ENCODE measurements at regions not wholly inside any gene's neighbourhood (a gene's known extent, or its start where the extent isn't known, plus 50 kb on each side); places are given as distances from the start of the nearest gene placed in this dataset.
"Not testable (repeated sequence)": the region's sequence is repeated elsewhere in the genome, so short reads cannot be mapped to it uniquely, and the experiment has no call there.

DNA sequence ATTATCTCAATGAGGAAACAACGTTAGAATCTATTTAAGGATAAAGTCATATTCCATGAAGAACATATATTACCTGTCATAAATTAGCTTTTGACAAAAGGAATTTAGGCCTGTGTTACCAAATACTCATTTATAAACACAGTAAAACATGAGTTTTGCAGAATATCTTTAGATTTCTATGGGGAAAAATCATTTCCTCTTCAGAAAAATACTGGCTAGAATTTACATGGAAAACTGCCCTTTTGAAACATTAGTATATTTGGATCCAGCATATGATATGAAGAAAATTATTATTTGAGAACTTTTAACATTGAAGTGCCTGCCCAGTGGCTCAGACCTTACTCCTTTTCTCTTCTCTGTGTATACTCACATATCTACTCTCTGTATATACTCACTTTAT, 131.4 kb upstream of the NEIL3 start:
- no peak for DNase-seq (ENCODE audit: low read depth in 3 of 3, low spot score in 1 of 3)

DNA sequence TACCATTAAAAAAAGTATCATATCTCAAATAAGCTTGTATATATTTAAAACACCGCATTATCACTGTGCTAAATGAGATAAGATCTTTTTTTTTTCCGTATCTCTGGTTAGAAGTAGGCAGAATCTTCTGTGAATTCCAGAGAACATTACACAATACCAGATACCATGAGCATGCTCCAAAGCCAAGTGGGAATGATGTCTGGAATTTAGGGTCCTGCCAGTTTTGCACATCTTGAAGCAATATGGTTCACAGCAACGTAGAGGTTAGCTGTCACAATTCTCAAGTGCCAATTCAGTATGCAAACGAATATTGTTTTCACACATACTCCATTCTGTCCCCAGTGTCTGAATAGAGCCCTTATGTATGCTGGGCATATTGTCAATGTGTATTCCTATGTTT, 127.5 kb upstream of the NEIL3 start:
- no peak for DNase-seq (ENCODE audit: low read depth in 3 of 3, low spot score in 1 of 3)

DNA sequence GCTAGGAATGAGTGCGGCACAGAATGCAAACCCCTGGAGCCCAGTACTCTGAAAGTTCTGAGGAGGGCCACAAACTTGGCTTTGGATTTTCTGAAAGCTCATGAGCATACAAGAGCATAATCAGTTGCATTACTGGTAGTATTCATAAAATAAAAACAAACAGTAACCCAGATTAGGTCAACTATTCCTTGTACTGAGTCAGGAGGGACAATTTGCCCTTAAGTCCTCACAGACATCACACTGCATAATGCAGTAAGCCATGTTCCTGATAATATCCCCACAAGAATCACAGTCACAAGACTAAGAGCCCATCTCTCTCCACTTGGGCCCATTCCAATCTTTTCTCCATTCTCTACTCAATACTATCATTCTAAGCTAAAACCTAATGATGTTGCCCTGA, 126.9 kb upstream of the NEIL3 start:
- DNase-seq (ENCODE audit: low read depth in 3 of 3, low spot score in 1 of 3), result no peak

DNA sequence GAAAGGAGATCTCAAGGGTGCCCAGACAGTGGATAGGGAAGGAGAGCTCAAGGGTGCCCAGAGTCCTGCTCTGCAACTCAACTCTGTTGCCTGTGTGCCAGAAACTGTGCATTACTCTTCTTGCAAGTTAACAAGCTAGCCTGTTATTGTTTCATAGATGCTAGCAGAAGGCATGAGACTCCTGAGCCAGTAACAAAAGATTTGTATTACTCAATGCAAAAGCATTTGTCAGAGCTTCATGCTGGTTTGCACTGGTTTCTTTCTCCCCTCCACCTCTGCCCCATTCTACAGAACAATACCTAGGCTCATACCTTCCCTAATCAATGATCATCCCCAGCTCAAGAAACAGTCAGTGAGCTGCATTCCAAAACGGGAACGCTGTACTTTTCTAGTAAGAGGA, 124.5 kb upstream of the NEIL3 start:
- DNase-seq (ENCODE audit: low read depth in 3 of 3, low spot score in 1 of 3), result no peak

DNA sequence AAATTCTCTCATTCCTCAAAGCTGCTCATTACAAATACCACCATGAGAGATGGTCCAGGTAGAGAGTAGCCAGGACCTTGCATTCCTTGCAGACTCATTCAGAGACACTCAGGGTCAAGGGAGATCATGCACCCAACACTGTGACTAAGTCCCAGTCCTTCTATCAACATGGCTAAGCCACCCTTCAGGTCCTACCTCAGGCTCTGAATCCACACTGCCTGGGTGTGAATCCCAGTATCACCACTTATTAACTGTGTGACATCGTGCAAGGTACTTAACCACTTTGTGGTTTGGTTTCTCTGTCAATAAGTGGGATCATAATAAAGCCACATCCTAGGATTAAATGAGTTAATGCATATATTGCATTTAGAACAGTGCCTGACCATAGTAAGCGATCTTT, 124.1 kb upstream of the NEIL3 start:
- no peak for DNase-seq (ENCODE audit: low read depth in 3 of 3, low spot score in 1 of 3)

DNA sequence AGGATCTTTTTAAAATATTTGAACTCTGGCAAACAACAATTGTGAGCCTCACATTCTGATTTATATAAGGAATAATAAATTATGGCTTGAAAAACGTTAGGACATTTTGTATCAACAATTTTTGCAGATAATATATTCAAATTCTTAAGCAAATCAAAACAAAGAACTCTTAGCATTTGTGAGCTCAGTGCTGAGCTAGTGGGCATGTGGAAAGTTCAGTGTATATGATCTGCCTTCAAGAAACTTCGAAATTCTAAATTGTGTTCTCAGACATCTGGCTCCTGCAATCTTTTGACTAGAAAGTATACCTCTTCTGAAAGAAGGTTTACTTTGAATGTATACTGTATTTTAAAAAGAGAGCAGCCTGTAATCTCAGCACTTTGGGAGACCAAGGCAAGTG, 122.3 kb upstream of the NEIL3 start:
- no peak for DNase-seq (ENCODE audit: low read depth in 3 of 3, low spot score in 1 of 3)

DNA sequence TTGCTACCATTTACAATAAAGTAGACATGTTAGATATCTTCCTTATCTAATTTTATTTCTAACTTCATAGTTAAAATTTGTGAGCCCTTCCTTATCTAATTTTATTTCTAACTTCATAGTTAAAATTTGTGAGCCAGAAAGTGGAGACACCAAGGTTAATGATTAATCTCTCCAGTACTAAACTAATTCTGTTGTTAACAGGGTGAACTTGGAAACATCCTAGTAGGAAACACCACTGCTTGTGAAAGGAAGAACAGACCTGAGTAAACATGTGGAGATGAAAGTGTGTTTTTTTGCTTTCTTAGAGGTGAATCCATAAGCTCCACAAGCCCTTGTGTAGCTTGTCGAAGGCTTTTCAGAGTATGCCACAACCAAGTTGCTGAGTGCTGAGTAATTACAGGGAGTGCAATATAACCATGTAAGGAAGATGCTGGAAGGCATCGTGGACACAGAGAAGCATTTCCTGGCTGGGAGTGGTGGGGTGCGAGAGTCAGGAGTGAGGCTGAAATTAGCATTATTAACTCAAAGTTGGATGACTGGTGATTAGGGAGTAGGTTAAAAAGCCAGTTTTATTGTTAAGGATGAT, 118.6 kb upstream of the NEIL3 start:
- DNase-seq (ENCODE audit: low read depth in 3 of 3, low spot score in 1 of 3), result no peak

DNA sequence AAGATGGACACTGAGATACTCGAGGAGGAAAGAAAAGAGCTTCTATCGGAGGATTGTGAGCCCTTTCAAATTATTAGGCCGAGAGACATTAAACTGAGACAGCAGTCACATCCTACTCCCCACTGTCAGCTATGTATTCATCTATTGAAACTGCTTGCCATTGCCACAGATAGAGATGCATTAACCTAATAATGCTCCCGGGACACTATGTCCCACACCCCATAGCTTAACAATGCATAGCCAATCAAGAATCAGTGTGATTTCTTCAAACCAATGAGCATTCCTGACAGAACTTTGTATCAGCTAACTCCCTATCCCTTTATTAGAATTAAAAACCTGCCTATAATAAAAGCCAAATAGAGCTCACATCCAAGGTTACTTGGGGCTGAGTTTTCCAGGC, 118.1 kb upstream of the NEIL3 start:
- DNase-seq (ENCODE audit: low read depth in 3 of 3, low spot score in 1 of 3), result no peak

DNA sequence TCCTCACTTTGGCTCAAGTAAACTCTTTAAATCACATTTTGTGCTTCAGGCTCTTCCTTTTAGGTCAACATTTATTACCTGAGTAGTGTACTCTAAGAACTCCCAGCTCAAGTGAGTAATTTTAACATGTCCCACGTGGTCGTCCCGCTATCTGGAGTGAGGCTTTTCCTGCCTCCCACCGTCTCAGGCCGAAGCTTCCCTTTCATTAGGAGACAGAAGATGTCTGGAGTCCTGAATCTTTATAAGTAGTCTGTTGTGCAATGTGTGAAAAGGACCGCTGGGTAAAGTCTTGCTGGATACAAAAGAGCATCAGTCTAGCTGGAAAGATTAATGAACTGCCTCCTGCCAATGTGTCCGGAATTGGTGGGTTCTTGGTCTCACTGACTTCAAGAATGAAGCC, 117.7 kb upstream of the NEIL3 start:
- DNase-seq (ENCODE audit: low read depth in 3 of 3, low spot score in 1 of 3), result no peak

DNA sequence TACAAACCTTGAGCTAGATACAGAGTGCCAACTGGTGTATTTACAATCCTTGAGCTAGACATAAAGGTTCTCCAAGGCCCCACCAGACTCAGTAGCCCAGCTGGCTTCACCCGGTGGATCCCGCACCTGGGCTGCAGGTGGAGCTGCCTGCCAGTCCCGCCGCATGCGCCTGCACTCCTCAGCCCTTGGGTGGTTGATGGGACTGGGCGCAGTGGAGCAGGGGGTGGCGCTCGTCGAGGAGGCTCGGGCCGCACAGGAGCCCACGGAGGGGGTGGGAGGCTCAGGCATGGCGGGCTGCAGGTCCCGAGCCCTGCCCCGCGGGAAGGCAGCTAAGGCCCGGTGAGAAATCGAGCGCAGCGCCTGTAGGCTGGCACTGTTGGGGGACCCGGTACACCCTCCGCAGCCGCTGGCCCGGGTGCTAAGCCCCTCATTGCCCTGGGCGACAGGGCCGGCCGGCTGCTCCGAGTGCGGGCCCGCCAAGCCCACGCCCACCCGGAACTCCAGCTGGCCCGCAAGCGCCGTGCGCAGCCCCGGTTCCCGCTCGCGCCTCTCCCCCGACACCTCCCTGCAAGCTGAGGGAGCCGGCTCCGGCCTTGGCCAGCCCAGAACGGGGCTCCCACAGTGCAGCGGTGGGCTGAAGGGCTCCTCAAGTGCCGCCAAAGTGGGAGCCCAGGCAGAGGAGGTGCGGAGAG, 116.5 kb upstream of the NEIL3 start:
- not testable (repeated sequence) for DNase-seq (ENCODE audit: low read depth in 3 of 3, low spot score in 1 of 3)

DNA sequence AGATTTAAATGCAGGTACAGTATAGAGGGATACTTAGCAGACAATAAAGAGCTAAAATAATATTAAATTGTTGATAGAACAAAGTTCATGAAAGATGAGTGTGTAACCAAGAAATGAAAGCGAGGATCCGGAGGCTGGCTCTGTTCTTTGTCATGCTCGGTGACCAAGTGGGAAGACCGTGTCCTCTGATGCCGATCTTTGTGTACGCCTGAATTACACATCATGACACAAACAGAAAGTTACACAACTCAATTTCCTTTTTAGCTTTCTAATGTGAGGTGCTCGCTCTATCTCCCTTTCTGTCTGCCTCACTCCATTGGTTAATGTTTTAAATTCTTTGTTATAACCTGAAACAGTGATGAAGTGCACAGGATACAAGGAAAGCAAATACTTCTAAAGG, 114.8 kb upstream of the NEIL3 start:
- DNase-seq (ENCODE audit: low read depth in 3 of 3, low spot score in 1 of 3), result no peak

DNA sequence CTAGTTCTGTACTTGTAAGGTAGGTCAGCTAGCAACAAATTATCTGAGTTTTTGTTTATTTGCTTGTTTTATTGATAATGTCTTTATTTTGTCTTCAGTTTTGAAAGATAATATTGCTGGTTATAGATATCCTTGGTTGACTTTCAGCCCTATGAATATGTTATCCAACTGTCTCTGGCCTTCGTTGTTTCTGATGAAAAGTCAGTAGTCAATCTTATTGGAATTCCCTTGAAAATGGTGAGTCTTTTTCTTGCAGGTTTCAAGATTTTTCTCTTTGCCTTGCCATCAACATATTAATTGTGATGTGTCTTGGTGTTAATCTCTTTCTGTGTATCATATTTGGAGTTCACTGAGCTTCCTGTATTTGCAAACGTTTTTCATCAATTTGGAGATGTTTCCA, 113.1 kb upstream of the NEIL3 start:
- DNase-seq (ENCODE audit: low read depth in 3 of 3, low spot score in 1 of 3), result no peak

DNA sequence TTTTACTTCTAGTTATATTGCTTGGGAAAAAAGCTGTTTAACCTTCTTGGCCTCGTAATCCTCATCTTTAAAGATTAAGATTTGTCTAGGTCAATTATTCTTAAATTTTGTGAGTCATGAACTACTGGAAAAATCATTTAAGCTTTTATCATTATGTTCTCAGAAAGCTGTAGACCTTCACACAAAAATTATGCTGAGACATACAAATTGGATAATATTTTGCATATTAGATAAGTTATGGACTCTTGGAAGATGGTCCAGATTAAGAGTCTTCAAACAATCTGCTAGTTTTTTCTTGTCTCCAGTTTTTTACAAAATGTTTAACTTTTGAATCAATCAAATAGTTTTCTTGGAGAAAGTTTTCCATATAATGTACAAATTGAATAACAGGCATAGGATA, 108.1 kb upstream of the NEIL3 start:
- no peak for DNase-seq (ENCODE audit: low read depth in 3 of 3, low spot score in 1 of 3)

DNA sequence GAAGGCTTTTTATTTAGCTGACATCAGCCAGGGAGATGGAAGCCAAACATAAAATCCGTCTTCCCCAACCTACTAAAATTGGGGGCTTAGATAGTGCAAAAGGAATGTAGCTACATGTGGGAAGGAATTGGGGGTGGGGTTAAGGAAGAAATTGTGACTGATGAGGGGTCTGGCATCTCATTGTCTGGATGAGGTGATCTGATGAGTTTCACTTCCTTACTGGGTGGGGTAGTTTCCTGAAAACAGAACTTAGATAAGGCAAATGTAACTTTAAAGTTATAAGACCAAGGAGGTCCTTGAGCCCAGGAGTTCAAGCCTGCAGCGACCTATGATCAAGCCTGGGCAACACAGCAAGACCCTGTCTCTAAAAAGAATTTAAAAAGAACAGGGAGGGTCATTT, 105.5 kb upstream of the NEIL3 start:
- DNase-seq (ENCODE audit: low read depth in 3 of 3, low spot score in 1 of 3), result no peak

DNA sequence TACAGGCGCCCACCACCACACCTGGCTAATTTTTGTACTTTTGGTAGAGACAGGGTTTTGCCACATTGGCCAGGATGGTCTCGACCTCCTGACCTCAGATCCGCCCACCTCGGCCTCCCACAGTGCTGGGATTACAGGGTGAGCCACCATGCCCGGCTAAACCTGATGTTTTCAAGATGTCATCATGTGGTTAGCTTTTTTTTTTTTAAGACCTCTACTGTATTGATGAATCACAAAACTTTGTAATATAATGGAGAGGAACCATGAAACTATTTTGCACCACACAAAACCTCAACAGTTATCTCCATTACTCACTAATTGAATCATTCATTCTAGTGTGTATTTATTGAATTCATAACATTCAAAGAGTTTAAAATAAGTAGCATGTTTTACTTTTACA, 94.7 kb upstream of the NEIL3 start:
- no peak for DNase-seq (ENCODE audit: low read depth in 3 of 3, low spot score in 1 of 3)

DNA sequence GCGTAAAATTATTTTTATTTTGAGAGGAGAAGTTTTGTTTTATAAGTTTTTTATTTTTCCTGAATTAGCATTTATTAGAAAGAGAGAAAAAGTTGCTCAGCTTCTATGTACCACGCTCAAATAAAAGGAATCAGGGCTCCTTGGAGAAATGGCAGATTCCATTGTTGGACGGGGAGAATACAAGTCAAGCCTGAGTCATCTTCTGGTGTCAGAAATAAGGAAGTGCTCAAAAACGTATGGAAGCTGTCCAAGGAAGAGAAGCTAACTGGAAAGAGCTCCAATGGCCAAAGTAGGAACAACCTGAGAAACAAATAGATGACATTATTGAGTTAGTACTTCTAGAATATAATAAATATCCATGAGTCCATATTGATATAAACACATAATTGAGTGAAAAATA, 89.3 kb upstream of the NEIL3 start:
- no peak for DNase-seq (ENCODE audit: low read depth in 3 of 3, low spot score in 1 of 3)

DNA sequence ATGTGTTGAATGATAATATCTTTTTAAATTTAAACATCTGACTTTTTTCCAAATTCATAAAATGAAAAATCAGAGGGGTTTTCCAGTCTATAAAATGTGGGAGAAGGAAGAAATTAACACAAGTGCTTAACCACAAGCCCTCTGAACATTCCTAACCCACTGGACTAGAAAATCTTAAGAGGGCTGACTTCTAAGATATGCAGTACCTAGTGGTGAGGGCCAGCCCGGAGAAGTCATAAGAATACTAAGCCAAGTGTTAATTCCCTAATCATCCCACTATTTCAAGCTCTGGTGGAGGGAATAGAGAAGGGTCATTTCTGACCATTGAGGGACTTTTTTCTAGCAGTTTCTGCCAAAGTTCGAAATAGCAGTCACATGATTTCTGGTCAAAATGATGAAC, 86.9 kb upstream of the NEIL3 start:
- no peak for DNase-seq (ENCODE audit: low read depth in 3 of 3, low spot score in 1 of 3)

DNA sequence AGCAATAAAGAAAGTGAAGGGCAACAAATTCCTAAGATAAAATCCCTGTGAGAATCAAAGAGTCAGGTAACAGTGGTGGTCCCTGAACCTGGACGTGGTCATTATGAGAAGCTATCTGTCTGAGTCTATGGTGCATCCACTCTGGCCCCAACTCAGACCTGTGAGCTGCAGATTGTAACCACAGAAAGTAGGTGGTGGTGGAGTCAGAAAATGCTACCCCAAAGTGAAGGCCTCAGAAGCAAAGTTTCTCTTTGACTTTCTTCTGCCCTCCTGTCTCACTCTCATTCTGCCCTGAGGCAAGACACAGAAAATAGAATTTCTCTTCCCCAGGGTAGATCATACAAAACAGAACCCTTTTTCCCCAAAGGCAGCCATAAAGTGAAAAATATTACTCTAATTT, 84.1 kb upstream of the NEIL3 start:
- DNase-seq (ENCODE audit: low read depth in 3 of 3, low spot score in 1 of 3), result no peak

DNA sequence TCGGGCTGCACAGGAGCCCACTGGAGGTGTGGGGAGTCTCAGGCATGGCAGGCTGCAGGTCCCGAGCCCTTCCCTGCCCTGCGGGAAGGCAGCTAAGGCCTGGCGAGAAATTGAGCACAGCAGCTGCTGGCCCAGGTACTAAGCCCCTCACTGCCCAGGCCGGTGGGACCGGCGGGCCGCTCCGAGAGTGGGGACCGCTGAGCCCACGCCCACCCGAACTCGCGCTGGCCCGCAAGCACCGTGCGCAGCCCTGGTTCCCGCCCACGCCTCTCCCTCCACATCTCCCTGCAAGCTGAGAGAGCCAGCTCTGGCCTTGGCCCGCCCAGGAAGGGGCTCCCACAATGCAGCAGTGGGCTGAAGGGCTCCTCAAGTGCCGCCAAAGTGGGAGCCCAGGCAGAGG, 82.0 kb upstream of the NEIL3 start:
- DNase-seq (ENCODE audit: low read depth in 3 of 3, low spot score in 1 of 3), result no peak

DNA sequence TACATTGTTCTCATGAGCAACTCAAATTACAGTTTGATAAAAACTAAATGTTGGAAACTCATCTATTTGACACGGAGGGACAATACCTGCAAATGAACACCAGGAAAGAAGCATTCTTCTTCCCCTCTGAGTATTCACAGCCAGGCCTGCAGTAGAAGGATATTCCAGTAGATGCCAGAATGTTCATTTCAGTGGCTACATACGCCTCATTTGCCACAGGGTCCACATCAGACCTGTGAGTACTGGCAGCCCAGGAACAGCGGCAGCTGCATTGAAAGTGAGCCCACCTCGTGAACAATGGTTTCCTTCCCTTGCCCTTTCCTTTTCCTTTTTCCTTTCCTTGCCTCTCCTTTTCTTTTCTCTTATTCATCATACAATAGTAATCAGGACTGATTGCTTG, 81.1 kb upstream of the NEIL3 start:
- no peak for DNase-seq (ENCODE audit: low read depth in 3 of 3, low spot score in 1 of 3)

DNA sequence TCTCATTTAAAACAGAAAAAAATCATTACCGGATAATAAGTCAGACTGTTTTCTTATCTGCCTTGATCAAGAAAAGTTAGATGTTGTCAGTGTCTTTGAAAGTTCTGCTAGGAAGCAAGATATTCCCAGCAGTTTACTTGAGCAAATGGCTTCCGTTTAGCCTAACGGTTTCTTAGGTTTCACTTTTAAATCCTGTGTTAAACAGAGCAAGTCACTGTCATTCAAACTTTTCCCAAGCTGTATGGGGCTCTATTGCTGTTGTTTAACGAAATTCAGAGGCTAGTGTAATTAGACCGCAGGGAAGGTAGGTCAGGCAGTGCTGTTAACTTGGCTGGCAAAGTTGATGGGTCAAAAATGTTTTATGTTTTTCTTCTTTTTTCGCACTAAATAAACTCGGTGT, 80.3 kb upstream of the NEIL3 start:
- no peak for DNase-seq (ENCODE audit: low read depth in 3 of 3, low spot score in 1 of 3)

DNA sequence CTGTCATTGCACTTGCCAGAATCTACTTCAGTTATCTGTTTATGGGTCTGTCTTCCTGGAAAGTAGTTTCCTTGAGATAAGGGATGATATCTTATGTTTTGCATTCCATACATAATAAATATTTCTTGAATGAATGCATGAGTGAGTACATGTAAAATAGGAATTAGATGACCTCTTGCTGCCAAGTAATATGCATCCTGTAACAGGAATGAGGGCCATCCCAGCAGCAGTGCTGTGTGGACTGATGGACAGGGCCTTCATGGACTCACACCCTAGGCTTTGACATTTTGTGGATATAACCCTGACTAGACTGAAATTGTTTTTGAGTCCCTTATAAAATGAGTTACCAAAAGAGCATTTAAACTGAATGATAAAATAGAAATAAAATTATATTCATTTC, 77.2 kb upstream of the NEIL3 start:
- DNase-seq (ENCODE audit: low read depth in 3 of 3, low spot score in 1 of 3), result no peak

DNA sequence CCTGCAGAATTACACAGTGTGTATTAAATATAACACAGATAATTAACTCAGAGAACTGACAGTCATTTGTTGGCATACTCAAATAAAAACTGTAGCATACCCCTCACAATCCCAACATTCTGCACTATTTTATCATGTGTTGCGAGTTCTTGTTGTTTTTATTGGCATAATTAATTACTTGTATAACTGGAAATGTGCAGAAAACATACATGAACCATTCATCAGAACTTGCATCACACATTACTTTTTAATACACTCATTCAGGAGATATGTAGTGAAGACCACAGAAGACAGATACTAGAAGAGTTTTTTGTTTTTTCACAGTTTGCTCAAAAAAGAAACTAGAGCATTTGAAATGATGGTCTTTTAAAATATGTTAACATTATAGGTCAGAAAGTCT, 74.6 kb upstream of the NEIL3 start:
- no peak for DNase-seq (ENCODE audit: low read depth in 3 of 3, low spot score in 1 of 3)

DNA sequence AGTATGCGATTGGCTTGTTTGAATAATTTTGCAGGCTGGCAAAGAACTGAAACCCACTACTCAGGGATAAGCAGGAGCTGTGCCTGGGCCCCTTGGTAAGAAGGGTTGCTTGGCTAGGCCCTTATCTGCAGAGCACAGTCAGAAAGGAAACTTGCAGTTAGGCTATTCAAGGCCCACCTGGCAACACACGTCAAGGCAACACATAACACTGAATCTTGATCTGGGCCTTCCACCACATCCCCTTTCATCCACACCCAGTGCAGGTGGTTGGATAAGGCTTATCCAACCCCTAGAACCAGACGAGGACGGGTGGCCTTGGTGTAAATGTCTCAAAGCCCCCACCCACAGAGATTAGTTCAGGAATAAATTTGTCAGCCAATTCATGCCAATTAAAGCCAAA, 72.8 kb upstream of the NEIL3 start:
- no peak for DNase-seq (ENCODE audit: low read depth in 3 of 3, low spot score in 1 of 3)

Measured in stimulated activated CD4-positive, alpha-beta T cell treated with anti-CD3 and anti-CD28 coated beads, TNF-alpha, amount 100 ng/mL, for 1 hour (primary cell).